A673 (cell line): ENCODE measurements at regions not wholly inside any gene's neighbourhood (a gene's known extent, or its start where the extent isn't known, plus 50 kb on each side); places are given as distances from the start of the nearest gene placed in this dataset.

Source experiments
- BruUV-seq: library from RNA; stranded (reverse); fragments of 400-500 nt; replicated peaks from 2 replicates; lab custom pipeline; 2021; lab: Mats Ljungman, UMichigan
- CTCF ChIA-PET: fragments of 300-600 bp; sonication (Branson Sonifier 250); formaldehyde crosslinking; loops from one replicate; lab custom pipeline; 2022; ENCODE audit warnings: antibody characterized with exemption; lab: Charles Lee
- POLR2A ChIA-PET: fragments of 300-600 bp; sonication (Branson Sonifier 250); formaldehyde crosslinking; loops from one replicate; lab custom pipeline; 2022; ENCODE audit warnings: antibody characterized with exemption; ENCODE audit not compliant: low non-redundant PET; lab: Charles Lee
- DNase-seq: peaks from one replicate; pipeline ENCODE4 v3.0.0-alpha.2; 2015; ENCODE audit warnings: low spot score
- H3K27ac ChIP-seq: fragments of 200-600 bp; sonication (generic); 2 replicates; pipeline ENCODE4 v1.5.1; 2016; ENCODE audit warnings: mixed run types, low read depth, mild to moderate bottlenecking, mixed read lengths, antibody characterized with exemption, low read length; ENCODE audit not compliant: poor library complexity, severe bottlenecking
- H3K27me3 ChIP-seq: fragments of 200-600 bp; sonication (generic); replicated peaks from 2 replicates; pipeline ENCODE4 v1.6.1; 2017; ENCODE audit warnings: mixed run types, low read depth, mild to moderate bottlenecking, mixed read lengths, antibody characterized with exemption, low read length; ENCODE audit not compliant: insufficient read depth, poor library complexity
- H3K36me3 ChIP-seq: fragments of 200-600 bp; sonication (generic); 2 replicates; pipeline ENCODE4 v1.6.1; 2016; ENCODE audit warnings: mixed run types, mild to moderate bottlenecking, mixed read lengths, antibody characterized with exemption, low read length; ENCODE audit not compliant: insufficient read depth, poor library complexity, severe bottlenecking
- H3K4me1 ChIP-seq: fragments of 200-600 bp; sonication (generic); 2 replicates; pipeline ENCODE4 v1.6.1; 2017; ENCODE audit warnings: mixed run types, mild to moderate bottlenecking, mixed read lengths, antibody characterized with exemption, low read length; ENCODE audit not compliant: insufficient read depth, poor library complexity, severe bottlenecking
- H3K4me3 ChIP-seq: fragments of 200-600 bp; sonication (generic); 2 replicates; pipeline ENCODE4 v1.5.1; 2016; ENCODE audit warnings: low read depth, mixed run types, mild to moderate bottlenecking, mixed read lengths, low read length; ENCODE audit not compliant: poor library complexity, severe bottlenecking
- H3K9me3 ChIP-seq: fragments of 200-600 bp; sonication (generic); 2 replicates; pipeline ENCODE4 v1.6.1; 2016; ENCODE audit warnings: mixed run types, low read depth, mild to moderate bottlenecking, mixed read lengths, antibody characterized with exemption, low read length; ENCODE audit not compliant: poor library complexity, severe bottlenecking
- EZH2 ChIP-seq: fragments of 200-600 bp; sonication (generic); IDR thresholded peaks from 2 replicates; pipeline ENCODE4 v1.6.1; 2017; ENCODE audit warnings: borderline replicate concordance, low read depth, mild to moderate bottlenecking, mixed read lengths, antibody characterized with exemption, low read length; ENCODE audit not compliant: poor library complexity, severe bottlenecking
- intact Hi-C: fragments of 100-400 bp; cut with micrococcal nuclease; formaldehyde crosslinking; loops from one replicate; pipeline ENCODE4 v1.10.0; 2022; ENCODE audit not compliant: unreplicated experiment
- TF ChIP-seq, protein P1 (sequence below): fragments of 300-800, 200-600 bp; sonication (generic); conservative IDR thresholded peaks from 2 replicates; pipeline ENCODE4 v1.5.1; 2017; ENCODE audit warnings: low read depth, mild to moderate bottlenecking, antibody characterized with exemption, low read length, moderate library complexity, mixed read lengths

- Histone ChIP-seq H3K27me3 (no peaks in the 10 kb centered on the region), H3K4me1 (no peaks in the 10 kb centered on the region), H3K27ac (no peak overlapping the region), H3K36me3 (no peaks in the 10 kb centered on the region), H3K4me3 (no peak overlapping the region), H3K9me3 (no peaks in the 10 kb centered on the region)
- ChIA-PET CTCF (no interaction called here), POLR2A (no interaction called here)
- TF ChIP-seq, protein P1, sequence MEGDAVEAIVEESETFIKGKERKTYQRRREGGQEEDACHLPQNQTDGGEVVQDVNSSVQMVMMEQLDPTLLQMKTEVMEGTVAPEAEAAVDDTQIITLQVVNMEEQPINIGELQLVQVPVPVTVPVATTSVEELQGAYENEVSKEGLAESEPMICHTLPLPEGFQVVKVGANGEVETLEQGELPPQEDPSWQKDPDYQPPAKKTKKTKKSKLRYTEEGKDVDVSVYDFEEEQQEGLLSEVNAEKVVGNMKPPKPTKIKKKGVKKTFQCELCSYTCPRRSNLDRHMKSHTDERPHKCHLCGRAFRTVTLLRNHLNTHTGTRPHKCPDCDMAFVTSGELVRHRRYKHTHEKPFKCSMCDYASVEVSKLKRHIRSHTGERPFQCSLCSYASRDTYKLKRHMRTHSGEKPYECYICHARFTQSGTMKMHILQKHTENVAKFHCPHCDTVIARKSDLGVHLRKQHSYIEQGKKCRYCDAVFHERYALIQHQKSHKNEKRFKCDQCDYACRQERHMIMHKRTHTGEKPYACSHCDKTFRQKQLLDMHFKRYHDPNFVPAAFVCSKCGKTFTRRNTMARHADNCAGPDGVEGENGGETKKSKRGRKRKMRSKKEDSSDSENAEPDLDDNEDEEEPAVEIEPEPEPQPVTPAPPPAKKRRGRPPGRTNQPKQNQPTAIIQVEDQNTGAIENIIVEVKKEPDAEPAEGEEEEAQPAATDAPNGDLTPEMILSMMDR, result no peak
- TF ChIP-seq EZH2, result no peak
- no peak for DNase-seq
- BruUV-seq, result no TSS peak
- intact Hi-C loops, result no loop called here
These were observed 385.8 kb upstream of the ZNF507 start for GRCh38 chr19:31959527-31960018.

- Histone ChIP-seq H3K4me1 (no peaks in the 10 kb centered on the region), H3K27me3 (no peaks in the 10 kb centered on the region), H3K4me3 (no peak overlapping the region), H3K27ac (no peak overlapping the region), H3K36me3 (no peaks in the 10 kb centered on the region), H3K9me3 (no peaks in the 10 kb centered on the region)
- no TSS peak for BruUV-seq
- intact Hi-C loops, result no loop called here
- DNase-seq, result no peak
- TF ChIP-seq, protein P1, result no peak
- TF ChIP-seq EZH2, result no peak
- ChIA-PET POLR2A (no interaction called here), CTCF (no interaction called here)
These were observed 384.9 kb upstream of the ZNF507 start for GRCh38 chr19:31960474-31960873.

- H3K27ac ChIP-seq, result no peak overlapping the region
- no peak for DNase-seq
- TF ChIP-seq EZH2, result no peak
- TF ChIP-seq, protein P1, result no peak
- H3K36me3 ChIP-seq, result no peaks in the 10 kb centered on the region
- H3K4me1 ChIP-seq, result no peaks in the 10 kb centered on the region
- BruUV-seq, result no TSS peak
- intact Hi-C loops, result no loop called here
- ChIA-PET CTCF (no interaction called here), POLR2A (no interaction called here)
- H3K4me3 ChIP-seq, result no peak overlapping the region
- no peaks in the 10 kb centered on the region for H3K9me3 ChIP-seq
- no peaks in the 10 kb centered on the region for H3K27me3 ChIP-seq
These were observed 384.2 kb upstream of the ZNF507 start for GRCh38 chr19:31961191-31961590.
